NCI-H82 (cell line): ENCODE measurements at regions not wholly inside any gene's neighbourhood (a gene's known extent, or its start where the extent isn't known, plus 50 kb on each side); places are given as distances from the start of the nearest gene placed in this dataset.
"Not testable (repeated sequence)": the region's sequence is repeated elsewhere in the genome, so short reads cannot be mapped to it uniquely, and the experiment has no call there.

Source experiments
- DNase-seq: peaks from one replicate; lab custom pipeline; 2025; lab: John Stamatoyannopoulos, UW

DNA sequence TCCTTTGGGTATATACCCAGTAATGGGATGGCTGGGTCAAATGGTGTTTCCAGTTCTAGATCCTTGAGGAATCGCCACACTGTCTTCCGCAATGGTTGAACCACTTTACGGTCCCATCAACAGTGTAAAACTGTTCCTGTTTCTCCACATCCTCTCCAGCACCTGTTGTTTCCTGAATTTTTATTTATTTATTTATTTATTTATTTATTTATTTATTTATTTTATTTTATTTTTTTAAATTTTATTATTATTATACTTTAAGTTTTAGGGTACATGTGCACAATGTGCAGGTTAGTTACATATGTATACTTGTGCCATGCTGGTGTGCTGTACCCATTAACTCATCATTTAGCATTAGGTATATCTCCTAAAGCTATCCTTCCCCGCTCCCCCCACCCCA lies 456.0 kb downstream of the SEMA3D start:
- not testable (repeated sequence) for DNase-seq

DNA sequence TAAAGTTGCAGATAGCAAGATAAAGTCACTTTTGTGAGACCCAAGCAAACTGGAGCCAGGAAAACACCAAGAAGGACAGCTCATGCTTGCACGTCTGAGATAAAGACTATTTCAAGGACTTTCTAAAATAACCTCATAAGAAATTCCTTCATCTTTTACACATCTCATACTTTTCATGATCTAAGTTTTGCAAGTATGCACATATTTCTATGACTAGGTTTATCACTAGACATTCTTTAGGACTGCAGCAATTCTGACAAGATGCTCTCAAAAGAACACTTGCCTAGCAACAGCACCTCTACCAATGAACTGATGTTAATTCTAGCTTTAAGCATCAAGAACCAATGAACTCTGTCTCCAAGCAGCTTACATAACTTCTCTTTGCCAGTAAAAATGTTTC lies 457.6 kb downstream of the SEMA3D start:
- DNase-seq: no peak

- no peak for DNase-seq
These were observed 464.1 kb downstream of the SEMA3D start for GRCh38 chr7:84722734-84723133.

- DNase-seq: no peak
These were observed 464.8 kb downstream of the SEMA3D start for GRCh38 chr7:84722086-84722485.

GRCh38 chr7:84720456-84721097 lies 466.3 kb downstream of the SEMA3D start:
- DNase-seq: no peak

GRCh38 chr7:84714765-84715164 lies 472.1 kb downstream of the SEMA3D start:
- DNase-seq: no peak

DNA sequence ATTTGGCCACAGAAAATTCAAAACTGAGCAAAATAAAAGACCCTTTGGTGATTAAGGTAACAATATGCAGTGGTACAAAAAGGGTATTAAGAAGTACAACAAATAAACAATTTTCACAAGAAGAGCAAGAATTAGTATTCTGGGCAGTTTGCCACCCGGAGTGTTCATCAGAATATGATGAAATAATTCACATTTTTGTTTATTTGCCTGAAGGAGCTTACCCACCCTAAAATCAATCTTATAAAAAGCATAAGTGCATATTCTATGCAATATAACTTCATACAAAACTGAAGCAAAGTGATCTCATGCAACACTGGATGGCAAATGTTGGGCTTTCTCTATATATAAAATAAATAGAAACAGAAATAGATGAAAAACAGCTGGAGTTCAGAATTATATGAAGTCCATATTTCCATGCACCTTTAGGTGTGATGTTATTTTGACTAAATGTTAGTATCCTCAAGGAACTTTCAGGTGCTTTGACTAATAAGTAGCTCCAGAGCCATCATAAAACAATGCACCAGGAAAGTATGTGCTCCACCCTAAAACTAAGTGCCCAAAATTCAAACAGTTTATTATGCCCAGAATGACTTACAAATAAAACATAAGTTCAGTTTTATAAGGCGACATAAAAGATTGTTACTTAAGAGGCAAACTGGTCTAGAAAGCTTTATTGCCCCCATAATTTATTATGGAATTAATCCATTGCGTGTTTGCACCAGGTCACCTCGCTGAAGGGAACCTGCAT lies 474.3 kb downstream of the SEMA3D start:
- no peak for DNase-seq

- not testable (repeated sequence) for DNase-seq
These were observed 476.3 kb downstream of the SEMA3D start for GRCh38 chr7:84710538-84710937.

DNA sequence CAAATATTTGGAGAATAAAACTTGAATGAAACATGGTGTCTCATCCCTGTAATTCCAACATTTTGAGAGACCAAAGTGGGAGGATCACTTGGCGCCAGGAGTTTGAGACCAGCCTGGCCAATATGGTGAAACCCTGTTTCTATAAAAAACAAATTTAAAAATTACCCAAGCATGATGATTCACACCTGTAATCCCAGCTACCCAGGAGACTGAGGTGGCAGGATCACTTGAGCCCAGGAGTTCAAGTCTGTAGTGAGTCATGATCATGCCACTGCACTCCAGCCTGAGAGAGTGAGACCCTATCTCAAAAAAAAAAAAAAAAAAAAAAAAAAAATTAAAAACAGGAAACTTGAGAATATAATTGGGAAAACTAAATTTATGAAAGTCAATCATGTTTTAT lies 481.1 kb downstream of the SEMA3D start:
- no peak for DNase-seq

DNA sequence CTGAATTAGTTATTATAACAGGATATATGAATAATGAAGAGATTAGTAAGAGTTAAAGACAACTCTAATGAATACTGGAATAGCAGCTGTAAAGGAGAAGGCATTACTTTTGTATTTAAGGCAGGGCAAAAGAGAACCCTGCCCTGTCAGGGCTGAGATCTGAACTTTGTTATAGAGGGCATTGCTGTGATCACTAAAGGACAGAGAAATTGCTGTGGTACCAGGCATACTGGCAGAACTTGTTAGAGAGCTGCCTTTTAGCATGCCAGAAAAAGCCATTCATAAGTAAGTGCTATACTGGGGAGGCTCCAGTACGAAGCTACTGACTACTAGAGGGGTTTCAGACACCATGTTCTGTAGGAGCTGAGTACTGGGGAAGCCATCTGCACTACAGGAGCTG lies 481.8 kb downstream of the SEMA3D start:
- DNase-seq: peak; percentile 32

- peak; percentile 59 for DNase-seq
These were observed 482.5 kb downstream of the SEMA3D start for GRCh38 chr7:84704380-84704779.

GRCh38 chr7:84701524-84702306 lies 485.1 kb downstream of the SEMA3D start:
- no peak for DNase-seq

GRCh38 chr7:84700563-84701370 lies 486.1 kb downstream of the SEMA3D start:
- DNase-seq: no peak

GRCh38 chr7:84697506-84697905 lies 489.4 kb downstream of the SEMA3D start:
- no peak for DNase-seq

DNA sequence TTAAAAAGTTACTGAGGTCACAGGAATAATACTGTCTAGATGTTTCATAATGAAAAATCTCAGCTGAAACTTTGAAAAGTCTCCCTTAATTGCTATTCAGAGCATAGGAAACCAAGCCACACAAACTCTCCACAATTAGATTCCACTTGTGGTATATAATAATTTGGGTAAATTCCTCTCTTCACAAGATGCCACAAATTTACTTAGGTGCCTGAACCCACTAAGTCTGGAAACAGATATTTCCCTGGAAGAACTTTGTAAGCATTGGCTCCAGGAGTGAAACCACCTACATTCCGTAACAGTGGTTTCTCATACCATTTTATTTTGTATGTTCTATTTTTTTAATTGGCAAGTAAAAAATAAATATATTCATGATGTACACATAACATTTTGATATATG lies 493.4 kb downstream of the SEMA3D start:
- no peak for DNase-seq

DNA sequence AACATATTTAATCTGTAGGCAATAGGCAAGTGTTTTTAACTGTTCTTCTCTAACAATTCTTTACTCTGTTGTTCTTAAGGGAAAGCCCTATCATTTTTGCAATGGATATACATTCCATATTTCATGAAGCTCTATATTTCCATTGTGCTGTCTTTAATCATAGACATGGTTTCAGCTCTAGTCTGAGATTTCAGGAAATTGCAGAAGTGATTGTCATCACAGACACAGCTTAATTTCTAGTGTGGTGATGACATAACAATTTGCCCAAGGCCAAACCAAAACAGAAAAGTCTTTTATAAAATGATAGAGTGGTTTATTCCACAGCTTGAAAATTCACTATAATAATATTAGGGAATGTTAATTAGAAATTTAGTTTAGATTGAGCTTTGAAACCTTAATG lies 494.1 kb upstream of the SEMA3A start:
- DNase-seq: no peak

DNA sequence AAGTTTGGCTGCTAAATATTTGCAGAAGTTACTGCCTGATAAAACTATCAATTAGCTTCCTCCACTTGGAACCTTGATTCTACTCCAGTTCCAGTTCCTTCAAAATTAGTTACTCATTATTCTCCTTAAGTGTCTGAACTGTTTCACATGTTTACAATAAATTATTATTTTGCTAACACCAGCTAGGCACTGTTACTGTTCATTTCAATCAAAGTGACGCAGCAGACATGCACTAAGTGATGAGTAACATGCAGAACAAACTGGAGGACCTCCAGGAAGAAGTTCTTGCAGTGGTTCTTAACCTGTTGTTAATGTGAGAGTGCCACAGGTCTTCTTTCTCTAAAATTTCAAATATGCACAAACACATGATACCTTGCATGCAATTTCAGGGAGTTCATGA lies 491.8 kb upstream of the SEMA3A start:
- no peak for DNase-seq

DNA sequence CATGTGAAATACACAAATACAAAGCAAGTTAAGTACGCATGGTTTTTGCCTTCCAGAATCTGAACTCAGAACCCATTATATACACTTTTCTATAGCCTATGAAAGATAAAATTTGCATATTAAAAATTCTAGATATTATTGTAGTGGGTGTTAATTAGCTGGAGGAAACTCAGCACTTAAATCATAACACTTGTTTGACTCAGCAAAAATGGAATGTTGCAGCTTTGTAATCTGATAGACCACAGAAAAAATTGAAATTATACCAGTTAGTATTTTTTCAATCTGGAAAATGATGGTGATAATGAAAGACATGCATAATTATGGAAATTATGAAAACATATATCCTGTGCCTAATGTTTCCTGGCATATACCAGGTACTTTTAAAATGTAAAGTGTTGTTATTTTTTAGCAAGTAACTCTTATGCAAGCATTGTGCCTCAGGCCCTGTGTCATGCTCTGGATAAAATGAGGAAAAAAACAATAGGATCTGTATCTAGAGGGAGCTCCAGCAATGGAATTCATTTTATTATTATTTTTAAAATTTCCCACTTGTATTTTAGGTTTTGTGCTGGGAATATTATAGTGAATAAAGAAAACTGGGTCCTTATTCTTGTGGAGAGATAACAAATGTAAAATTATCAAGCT lies 490.4 kb upstream of the SEMA3A start:
- no peak for DNase-seq

- no peak for DNase-seq
These were observed 488.0 kb upstream of the SEMA3A start for GRCh38 chr7:84682543-84682942.

- no peak for DNase-seq
These were observed 484.3 kb upstream of the SEMA3A start for GRCh38 chr7:84678841-84679240.

GRCh38 chr7:84677117-84677732 lies 482.6 kb upstream of the SEMA3A start:
- no peak for DNase-seq
